ENCODE measurements at regions not wholly inside any gene's neighbourhood (a gene's known extent, or its start where the extent isn't known, plus 50 kb on each side); places are given as distances from the start of the nearest gene placed in this dataset.
"Not testable (repeated sequence)": the region's sequence is repeated elsewhere in the genome, so short reads cannot be mapped to it uniquely, and the experiment has no call there.

DNA sequence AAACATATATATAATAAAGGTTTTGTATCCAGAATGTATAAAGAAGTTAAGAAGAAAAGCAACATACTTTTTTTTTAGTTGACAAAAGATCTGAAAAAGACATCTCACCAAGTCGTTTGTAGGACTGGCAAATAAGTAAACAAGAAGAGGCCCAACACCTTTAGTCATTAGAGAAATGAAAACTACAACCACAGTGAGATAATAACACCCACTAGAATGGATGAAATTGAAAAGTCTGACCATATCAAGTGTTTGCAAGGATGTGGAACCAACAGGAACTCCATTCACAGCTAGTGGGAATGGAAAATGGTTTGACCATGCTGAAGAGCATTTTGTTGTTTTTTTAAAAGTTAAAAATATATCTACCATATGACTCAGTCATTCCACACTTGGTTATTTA, 54.0 kb upstream of the PLGLB2 start:
- not testable (repeated sequence) for H3K4me3 ChIP-seq (ENCODE audit: low read length)

DNA sequence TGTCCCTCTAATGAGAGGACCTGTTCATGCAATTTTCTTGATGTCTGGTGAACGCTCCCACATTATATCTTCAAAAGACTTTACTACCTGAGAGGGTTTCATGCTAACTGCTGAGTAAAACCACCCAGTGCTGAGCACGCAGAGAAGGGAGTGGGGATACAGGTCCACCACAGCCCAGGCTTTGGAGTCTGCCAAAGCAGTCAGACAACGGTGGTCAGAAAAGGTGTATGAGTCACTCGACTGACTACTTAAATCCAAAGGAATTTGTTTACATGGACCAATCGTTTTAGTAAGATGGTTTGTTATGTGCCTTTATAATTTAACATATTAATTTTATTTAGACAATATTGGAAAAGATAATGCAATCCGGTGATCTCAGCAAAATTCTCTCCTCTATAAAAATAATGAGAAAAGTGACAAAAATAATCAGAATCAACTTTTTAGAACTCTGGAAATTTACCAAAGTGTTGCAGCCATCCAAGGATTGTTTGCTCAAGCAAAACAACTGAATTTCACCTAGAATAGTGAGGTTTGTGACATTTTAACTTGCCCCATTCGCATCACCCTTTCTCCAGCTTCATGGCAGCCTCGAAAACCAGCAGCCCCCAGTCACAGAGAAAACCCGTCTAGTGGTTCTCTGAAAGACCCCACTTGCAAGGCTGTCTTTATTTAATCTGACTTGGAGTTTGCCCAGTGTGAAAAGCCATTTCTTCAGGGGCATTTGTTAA, 52.1 kb upstream of the PLGLB2 start:
- H3K4me3 ChIP-seq (ENCODE audit: low read length) = not testable (repeated sequence)

Data from GM08714 (cell line).